ENCODE measurements at regions not wholly inside any gene's neighbourhood (a gene's known extent, or its start where the extent isn't known, plus 50 kb on each side); places are given as distances from the start of the nearest gene placed in this dataset.

GRCh38 chr3:23019596-23020300 lies 183.4 kb upstream of the UBE2E2 start:
- no peak for DNase-seq

GRCh38 chr3:23028294-23028693 lies 174.8 kb upstream of the UBE2E2 start:
- DNase-seq, result no peak

DNA sequence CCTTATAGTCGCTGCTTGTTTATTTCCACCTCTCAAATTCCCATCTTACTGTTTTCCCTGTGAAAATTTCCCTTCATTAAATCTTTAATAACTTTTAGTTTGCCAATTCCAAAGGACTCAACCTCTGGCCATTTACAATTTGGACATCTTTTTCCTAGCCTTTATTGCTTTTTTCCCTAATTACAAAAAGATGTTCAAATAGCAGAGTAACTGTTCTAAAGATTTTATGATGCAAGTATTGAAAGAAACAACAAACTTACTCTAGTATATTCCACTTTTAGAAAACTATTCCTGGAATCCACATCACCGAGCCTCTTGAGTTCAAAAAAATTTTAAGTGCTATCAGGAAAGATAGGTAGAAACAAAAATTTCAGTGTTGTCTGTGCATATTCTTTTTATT lies 174.1 kb upstream of the UBE2E2 start:
- DNase-seq, result no peak

DNA sequence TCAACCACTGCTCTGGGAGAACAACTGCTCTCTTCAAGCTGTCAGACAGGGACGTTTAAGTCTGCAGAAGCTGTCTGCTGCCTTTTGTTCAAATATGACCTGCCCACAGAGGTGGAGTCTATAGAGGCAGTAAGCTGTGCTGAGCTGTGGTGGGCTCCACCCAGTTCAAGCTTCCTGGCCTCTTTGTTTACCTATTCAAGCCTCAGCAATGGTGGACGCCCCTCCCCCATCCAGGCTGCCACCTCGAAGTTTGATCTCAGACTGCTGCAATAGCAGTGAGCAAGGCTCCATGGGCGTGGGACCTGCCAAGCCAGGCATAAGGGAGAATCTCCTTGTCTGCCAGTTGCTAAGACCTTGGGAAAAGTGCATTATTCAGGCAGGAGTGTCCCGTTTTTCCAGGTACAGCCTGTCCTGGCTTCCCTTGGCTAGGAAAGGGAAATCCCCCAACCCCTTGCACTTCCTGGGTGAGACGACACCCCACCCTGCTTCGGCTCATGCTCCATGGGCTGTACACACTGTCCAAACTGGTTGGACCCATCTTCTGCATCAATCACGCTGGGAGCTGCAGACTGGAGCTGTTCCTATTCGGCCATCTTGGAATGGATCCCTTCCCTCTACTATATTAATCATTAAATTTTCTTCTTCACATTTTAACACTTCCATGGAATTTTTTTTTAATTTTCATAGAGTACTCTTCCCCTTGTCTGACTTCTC lies 167.0 kb upstream of the UBE2E2 start:
- no peak for DNase-seq

DNA sequence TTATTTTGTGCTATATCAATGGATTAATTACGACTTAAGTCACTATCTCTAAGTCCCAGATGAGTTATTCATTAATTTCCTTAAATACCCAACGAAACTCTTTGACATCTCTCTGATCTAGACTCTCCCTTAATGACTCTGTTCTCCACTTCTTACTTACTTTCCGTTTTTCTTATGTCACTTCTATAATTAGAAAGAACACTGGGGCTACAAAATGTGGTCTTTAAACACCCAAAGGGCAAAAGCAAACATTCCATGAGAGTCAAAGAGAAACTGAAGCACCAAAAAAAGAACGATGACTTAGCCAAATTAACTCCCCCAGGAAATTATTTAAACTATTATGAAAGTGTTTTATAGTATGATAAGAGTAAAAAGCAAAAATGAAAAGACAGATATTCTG lies 166.4 kb upstream of the UBE2E2 start:
- no peak for DNase-seq

- DNase-seq, result no peak
Measured at GRCh38 chr3:23038471-23038870, 164.7 kb upstream of the UBE2E2 start.

GRCh38 chr3:23041918-23042696 lies 161.0 kb upstream of the UBE2E2 start:
- DNase-seq, result no peak

GRCh38 chr3:23044463-23044862 lies 158.7 kb upstream of the UBE2E2 start:
- DNase-seq, result no peak

- no peak for DNase-seq
Measured at GRCh38 chr3:23046536-23046935, 156.6 kb upstream of the UBE2E2 start.

GRCh38 chr3:23051240-23052140 lies 151.6 kb upstream of the UBE2E2 start:
- no peak for DNase-seq

DNA sequence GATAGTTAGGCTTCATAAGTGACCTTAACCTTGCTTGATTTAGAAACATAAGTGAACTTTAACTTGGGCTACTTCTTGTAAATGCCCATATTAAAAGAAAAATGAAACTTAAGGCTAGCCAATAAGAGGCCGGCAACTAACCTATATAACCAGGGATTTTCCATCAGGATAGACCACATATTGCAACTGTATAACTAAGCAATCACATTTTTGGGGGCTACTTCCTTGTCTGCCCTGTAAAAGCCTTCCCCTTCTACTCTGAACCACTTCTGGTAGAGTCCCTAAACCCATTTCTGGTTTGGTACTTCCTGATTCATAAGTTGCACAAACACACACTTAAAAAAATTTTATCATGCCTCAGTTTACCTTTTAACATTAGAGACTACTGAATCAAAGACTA lies 150.9 kb upstream of the UBE2E2 start:
- no peak for DNase-seq

- DNase-seq, result no peak
Measured at GRCh38 chr3:23052620-23053019, 150.5 kb upstream of the UBE2E2 start.

GRCh38 chr3:23055733-23056376 lies 147.3 kb upstream of the UBE2E2 start:
- DNase-seq, result no peak

GRCh38 chr3:23062582-23062981 lies 140.5 kb upstream of the UBE2E2 start:
- DNase-seq, result no peak

DNA sequence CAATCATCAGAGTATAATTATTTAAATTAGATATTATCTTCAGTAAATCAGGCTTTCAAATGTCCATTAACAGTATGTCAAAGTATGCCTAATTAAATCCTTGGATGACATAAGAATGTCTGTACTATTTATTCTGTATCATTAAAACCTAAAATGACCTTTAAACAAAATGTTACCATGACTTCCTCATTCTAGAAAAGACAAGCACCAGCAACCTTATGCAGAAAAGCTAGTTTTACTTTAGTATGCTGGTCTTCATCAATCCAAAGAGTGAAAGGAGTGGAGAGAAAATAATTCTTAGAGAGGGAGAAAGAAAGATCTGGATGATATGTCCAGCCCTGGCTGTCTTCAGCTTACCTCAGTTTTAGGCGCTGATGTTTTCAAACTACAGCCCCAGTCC lies 140.1 kb upstream of the UBE2E2 start:
- no peak for DNase-seq

GRCh38 chr3:23067116-23067515 lies 136.0 kb upstream of the UBE2E2 start:
- no peak for DNase-seq

- no peak for DNase-seq
Measured at GRCh38 chr3:23068016-23068728, 135.0 kb upstream of the UBE2E2 start.

GRCh38 chr3:23071296-23071695 lies 131.8 kb upstream of the UBE2E2 start:
- no peak for DNase-seq

DNA sequence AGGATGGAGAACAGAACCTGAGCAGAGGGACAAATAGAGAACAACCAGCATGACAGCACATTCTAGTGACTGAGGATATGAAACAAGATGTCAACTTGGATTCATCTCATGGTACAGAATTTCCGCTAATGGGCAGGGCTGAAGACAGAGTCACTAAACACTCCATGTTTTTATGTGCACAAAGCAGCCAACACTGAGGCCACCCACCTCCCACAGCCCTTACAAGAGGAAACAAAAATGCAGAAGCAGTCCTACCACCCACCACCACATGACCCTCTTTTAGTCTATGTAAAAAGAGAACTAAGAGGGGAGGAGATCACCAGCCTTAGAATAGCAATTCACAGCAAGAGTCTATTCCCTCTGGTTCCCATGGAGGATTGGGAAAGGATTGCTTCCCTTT lies 131.4 kb upstream of the UBE2E2 start:
- peak; percentile 33 for DNase-seq

GRCh38 chr3:23072693-23073092 lies 130.4 kb upstream of the UBE2E2 start:
- no peak for DNase-seq

- DNase-seq, result no peak
Measured at GRCh38 chr3:23073724-23074305, 129.3 kb upstream of the UBE2E2 start.

Measured in hindlimb muscle (tissue), 1 donor.